H1 (cell line): ENCODE measurements at regions not wholly inside any gene's neighbourhood (a gene's known extent, or its start where the extent isn't known, plus 50 kb on each side); places are given as distances from the start of the nearest gene placed in this dataset.

Experiments
- CTCF ChIA-PET: fragments of 300-600 bp; sonication (Branson Sonifier 250); formaldehyde crosslinking; loops from one replicate; lab custom pipeline; 2021; ENCODE audit not compliant: partially characterized antibody; lab: Charles Lee
- POLR2A ChIA-PET: fragments of 300-600 bp; sonication (Branson Sonifier 250); formaldehyde crosslinking; loops from one replicate; lab custom pipeline; 2021; ENCODE audit warnings: inconsistent platforms; ENCODE audit not compliant: partially characterized antibody; lab: Charles Lee
- DNase-seq, 2 experiments: peaks; one replicate each; pipeline versions ENCODE4 v3.0.0 to v3.0.0-alpha.2; 2010 to 2022; ENCODE audit warnings: low spot score in 2 of 2, low read depth in 1 of 2, mixed read lengths in 1 of 2
- FAIRE-seq: peaks from 2 replicates; lab custom pipeline; 2011; peaks lifted over from hg19 to GRCh38; lab: Jason Lieb, UNC
- H2AFZ ChIP-seq: 2 replicates; pipeline ENCODE4 v1.8.1; 2012; ENCODE audit warnings: low read length, inconsistent platforms
- H2AK5ac ChIP-seq: 2 replicates; pipeline ENCODE4 v1.6.1; 2013; ENCODE audit warnings: low read depth, low read length
- H2BK120ac ChIP-seq: replicated peaks from 2 replicates; pipeline ENCODE3; 2013; ENCODE audit warnings: low read depth, low read length, inconsistent platforms
- H2BK12ac ChIP-seq: 2 replicates; pipeline ENCODE4 v1.6.1; 2013; ENCODE audit warnings: low read depth, low read length
- H2BK15ac ChIP-seq: 2 replicates; pipeline ENCODE4 v1.6.1; 2013; ENCODE audit warnings: low read length
- H2BK20ac ChIP-seq: 2 replicates; pipeline ENCODE4 v1.6.1; 2013; ENCODE audit warnings: low read length
- H2BK5ac ChIP-seq: 2 replicates; pipeline ENCODE4 v1.6.1; 2013; ENCODE audit warnings: low read depth, low read length
- H3K14ac ChIP-seq: 2 replicates; pipeline ENCODE4 v1.6.1; 2013; ENCODE audit warnings: inconsistent platforms; ENCODE audit not compliant: insufficient read length
- H3K18ac ChIP-seq: 2 replicates; pipeline ENCODE4 v1.6.1; 2013; ENCODE audit warnings: low read length; ENCODE audit errors: extremely low read depth
- H3K23ac ChIP-seq: 2 replicates; pipeline ENCODE4 v1.6.1; 2013; ENCODE audit warnings: inconsistent platforms; ENCODE audit not compliant: insufficient read length
- H3K23me2 ChIP-seq: 2 replicates; pipeline ENCODE4 v1.6.1; 2013; ENCODE audit warnings: low read depth, low read length
- H3K27ac ChIP-seq: 2 replicates; pipeline ENCODE4 v1.6.1; 2011; ENCODE audit warnings: low read depth, low read length, inconsistent platforms
- H3K27me3 ChIP-seq, 4 experiments: replicated peaks in 1 of 4; 1 replicate in 1 of 4; 2 replicates in 3 of 4; pipeline versions ENCODE4 v1.6.1 to v1.8.1; 2011 to 2013; ENCODE audit warnings: low read length in 3 of 4, mild to moderate bottlenecking in 3 of 4, inconsistent platforms in 2 of 4, mixed read lengths in 2 of 4, moderate library complexity in 1 of 4; ENCODE audit not compliant: control insufficient read depth in 3 of 4, insufficient read depth in 3 of 4; ENCODE audit errors: extremely low read depth in 1 of 4
- H3K36me3 ChIP-seq, 4 experiments: 2 replicates each; pipeline versions ENCODE4 v1.6.1 to v1.8.1; 2011 to 2013; ENCODE audit warnings: mild to moderate bottlenecking in 4 of 4, low read length in 3 of 4, moderate library complexity in 2 of 4, control low read depth in 1 of 4, inconsistent platforms in 1 of 4; ENCODE audit not compliant: insufficient read depth in 4 of 4, control insufficient read depth in 2 of 4
- H3K4ac ChIP-seq: replicated peaks from 2 replicates; pipeline ENCODE3; 2013; ENCODE audit warnings: low read length, low read depth, mixed read lengths, inconsistent platforms; ENCODE audit not compliant: insufficient read length
- H3K4me1 ChIP-seq, 4 experiments: replicated peaks in 1 of 4; 1 replicate in 1 of 4; 2 replicates in 3 of 4; pipeline versions ENCODE4 v1.6.1 to v1.8.1; 2011 to 2013; ENCODE audit warnings: low read length in 3 of 4, inconsistent platforms in 2 of 4, mixed read lengths in 1 of 4; ENCODE audit not compliant: insufficient read depth in 4 of 4, control insufficient read depth in 3 of 4
- H3K4me2 ChIP-seq, 2 experiments: 2 replicates each; pipeline versions ENCODE4 v1.6.1 to v1.8.1; 2011 to 2013; ENCODE audit warnings: low read depth in 2 of 2, low read length in 2 of 2, control low read depth in 1 of 2, inconsistent platforms in 1 of 2, mild to moderate bottlenecking in 1 of 2; ENCODE audit not compliant: insufficient read depth in 1 of 2
- H3K4me3 ChIP-seq, 4 experiments: fragments of 200-600, 300-600 bp in 1 of 4; sonication (generic), shearing (Covaris generic), sonication (Bioruptor Twin) in 1 of 4; 2 replicates each; pipeline versions ENCODE4 v1.5.1 to v1.8.1; 2011 to 2016; ENCODE audit warnings: low read length in 4 of 4, low read depth in 3 of 4, control low read depth in 2 of 4, inconsistent platforms in 2 of 4, mild to moderate bottlenecking in 2 of 4, mixed read lengths in 1 of 4, moderate library complexity in 1 of 4; ENCODE audit not compliant: insufficient read depth in 2 of 4; ENCODE audit errors: extremely low read depth in 1 of 4
- H3K56ac ChIP-seq: replicated peaks from 2 replicates; pipeline ENCODE3; 2013; ENCODE audit warnings: low read depth, mild to moderate bottlenecking, mixed read lengths, low read length, inconsistent platforms; ENCODE audit not compliant: insufficient read length
- H3K79me1 ChIP-seq: 2 replicates; pipeline ENCODE4 v1.6.1; 2013; ENCODE audit warnings: low read depth, low read length, control low read depth
- H3K79me2 ChIP-seq, 2 experiments: 2 replicates each; pipeline versions ENCODE4 v1.6.1 to v1.8.1; 2012 to 2013; ENCODE audit warnings: low read length in 2 of 2, mild to moderate bottlenecking in 2 of 2, inconsistent platforms in 1 of 2; ENCODE audit not compliant: insufficient read depth in 2 of 2, control insufficient read depth in 1 of 2
- H3K9ac ChIP-seq, 4 experiments: replicated peaks in 1 of 4; 1 replicate in 1 of 4; 2 replicates in 3 of 4; pipeline versions ENCODE4 v1.6.1 to v1.8.1; 2011 to 2013; ENCODE audit warnings: low read depth in 3 of 4, low read length in 3 of 4, control low read depth in 2 of 4, mild to moderate bottlenecking in 2 of 4, moderate library complexity in 2 of 4, inconsistent platforms in 1 of 4; ENCODE audit errors: extremely low read depth in 1 of 4
- H3K9me3 ChIP-seq, 2 experiments: 2 replicates each; pipeline versions ENCODE4 v1.6.1 to v1.8.1; 2012 to 2013; ENCODE audit warnings: mild to moderate bottlenecking in 2 of 2, moderate library complexity in 2 of 2, control low read depth in 1 of 2, inconsistent platforms in 1 of 2, low read depth in 1 of 2, low read length in 1 of 2, mixed read lengths in 1 of 2; ENCODE audit not compliant: insufficient read depth in 2 of 2
- H4K20me1 ChIP-seq, 2 experiments: replicated peaks in 1 of 2; 2 replicates each; pipeline versions ENCODE3 to v1.8.1; 2011 to 2013; ENCODE audit warnings: inconsistent platforms in 2 of 2, low read length in 2 of 2, mild to moderate bottlenecking in 1 of 2; ENCODE audit not compliant: insufficient read depth in 2 of 2, control insufficient read depth in 1 of 2
- H4K5ac ChIP-seq: 2 replicates; pipeline ENCODE4 v1.6.1; 2013; ENCODE audit warnings: low read length, low read depth, mixed read lengths, inconsistent platforms; ENCODE audit not compliant: insufficient read length
- H4K8ac ChIP-seq: 2 replicates; pipeline ENCODE4 v1.8.0; 2013; ENCODE audit warnings: mild to moderate bottlenecking, moderate library complexity, low read length, inconsistent platforms; ENCODE audit not compliant: insufficient read depth; ENCODE audit errors: extremely low read depth
- H4K91ac ChIP-seq: replicated peaks from 2 replicates; pipeline ENCODE3; 2013; ENCODE audit warnings: low read length, mixed read lengths, inconsistent platforms; ENCODE audit not compliant: insufficient read length
- KDM1A ChIP-seq: fragments of 200-600, 300-600 bp; sonication (generic); IDR thresholded peaks from 2 replicates; pipeline ENCODE4 v1.7.1; 2016; ENCODE audit warnings: mild to moderate bottlenecking, low read length, borderline replicate concordance
- POLR2AphosphoS5 ChIP-seq: IDR thresholded peaks from 2 replicates; pipeline ENCODE4 v1.6.1; 2011; ENCODE audit warnings: low read depth, low read length
- RXRA ChIP-seq: IDR thresholded peaks from 2 replicates; pipeline ENCODE4 v1.6.1; 2011; ENCODE audit warnings: low read depth, mild to moderate bottlenecking, low read length, moderate library complexity; ENCODE audit not compliant: insufficient read depth
- SUZ12 ChIP-seq: fragments of 200-600 bp; sonication (generic); IDR thresholded peaks from 2 replicates; pipeline ENCODE4 v1.6.1; 2012; ENCODE audit warnings: mild to moderate bottlenecking, inconsistent platforms, low read length, moderate library complexity, mixed read lengths
- WGBS, 2 experiments: shearing (Covaris generic) in 1 of 2; methylation state at CpG; one replicate each; pipeline versions ENCODE4 v1.1.6 to v1.1.7; 2013 to 2015; ENCODE audit warnings: low lambda C conversion rate in 2 of 2, mixed read lengths in 2 of 2, inconsistent platforms in 1 of 2, low coverage in 1 of 2, missing lambda C conversion rate in 1 of 2; ENCODE audit not compliant: insufficient replicate concordance in 2 of 2, insufficient coverage in 1 of 2, insufficient read length in 1 of 2; ENCODE audit errors: extremely low coverage in 1 of 2, missing lambda C conversion rate in 1 of 2; 5-methylcytosine and 5-hydroxymethylcytosine counted together

GRCh38 chr3:98990657-98991056 is 89.2 kb upstream of the DCBLD2 start:
- Histone ChIP-seq H3K14ac (no peak overlapping the region), H3K23me2 (no peaks in the 10 kb centered on the region), H3K4ac (no peak overlapping the region), H3K18ac (no peak overlapping the region), H2BK12ac (no peak overlapping the region), H3K4me3 (no peak overlapping the region), H3K9ac (no peak overlapping the region), H3K9me3 (no peaks in the 10 kb centered on the region), H2BK5ac (no peak overlapping the region), H4K5ac (no peak overlapping the region), H4K91ac (no peak overlapping the region), H3K79me1 (no peaks in the 10 kb centered on the region), H3K79me2 (no peaks in the 10 kb centered on the region), H3K36me3 (no peaks in the 10 kb centered on the region), H3K23ac (no peak overlapping the region), H2BK15ac (no peak overlapping the region), H3K27ac (no peak overlapping the region), H2AFZ (no peak overlapping the region), H3K56ac (no peak overlapping the region), H2BK20ac (no peak overlapping the region), H3K4me2 (no peak overlapping the region)
- no peak for DNase-seq
- ChIA-PET CTCF (interaction anchor here (1.0 to 9.9 kb wide), 6 partner anchors 11 to 387 kb away, joined by 3 to 146 read pairs (median 4); no protein-coding TSS in a partner anchor), POLR2A (no interaction called here)
- TF ChIP-seq RXRA (no peak), SUZ12 (no peak), POLR2AphosphoS5 (no peak), KDM1A (no peak)
- TF ChIP-seq, all 59 proteins: peak for 0
- H2BK120ac ChIP-seq, result no peak overlapping the region
- FAIRE-seq, result no peak
- H2AK5ac ChIP-seq, result no peak overlapping the region
- WGBS, 2 experiments, result 97% methylated on average over 2 of the region's 2 CpGs; no CpG with 5 or more reads in 1 of the 2 experiments
- H4K8ac ChIP-seq, result no peak overlapping the region
- H3K4me1 ChIP-seq, result no peaks in the 10 kb centered on the region; a peak in 3 of 7 replicates
- no peaks in the 10 kb centered on the region for H4K20me1 ChIP-seq
- H3K27me3 ChIP-seq, result no peaks in the 10 kb centered on the region
